GM21390 (cell line): ENCODE measurements at regions not wholly inside any gene's neighbourhood (a gene's known extent, or its start where the extent isn't known, plus 50 kb on each side); places are given as distances from the start of the nearest gene placed in this dataset.
"Not testable (repeated sequence)": the region's sequence is repeated elsewhere in the genome, so short reads cannot be mapped to it uniquely, and the experiment has no call there.

Experiments used
- ATAC-seq: cut with Tn5 transposase; IDR thresholded peaks from one replicate; pipeline ENCODE4 v1.9.1; 2021; ENCODE audit not compliant: unreplicated experiment

DNA sequence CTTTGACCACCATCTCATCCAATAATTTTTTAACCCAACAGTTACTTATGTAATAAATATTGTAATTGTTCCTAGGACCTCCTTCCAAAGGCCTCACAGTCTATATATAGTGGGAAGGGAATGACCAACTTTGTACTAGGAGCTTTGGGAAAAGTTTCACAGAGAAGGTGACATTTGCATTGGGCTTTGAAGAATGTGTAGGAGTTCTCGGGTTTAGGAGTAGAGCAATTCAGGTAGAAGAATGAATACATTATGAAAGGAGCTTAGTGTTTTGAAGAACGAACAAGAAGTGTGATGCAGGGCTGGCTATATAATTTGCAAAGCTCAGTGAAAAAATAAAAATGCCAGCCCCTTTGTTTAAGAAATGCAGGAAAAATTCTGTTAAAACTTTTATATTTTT, 330.4 kb upstream of the DEPDC1 start:
- ATAC-seq = no peak

- ATAC-seq = no peak
Measured at GRCh38 chr1:68828013-68828412, 331.1 kb upstream of the DEPDC1 start.

GRCh38 chr1:68831281-68831680, 334.4 kb upstream of the DEPDC1 start:
- no peak for ATAC-seq

DNA sequence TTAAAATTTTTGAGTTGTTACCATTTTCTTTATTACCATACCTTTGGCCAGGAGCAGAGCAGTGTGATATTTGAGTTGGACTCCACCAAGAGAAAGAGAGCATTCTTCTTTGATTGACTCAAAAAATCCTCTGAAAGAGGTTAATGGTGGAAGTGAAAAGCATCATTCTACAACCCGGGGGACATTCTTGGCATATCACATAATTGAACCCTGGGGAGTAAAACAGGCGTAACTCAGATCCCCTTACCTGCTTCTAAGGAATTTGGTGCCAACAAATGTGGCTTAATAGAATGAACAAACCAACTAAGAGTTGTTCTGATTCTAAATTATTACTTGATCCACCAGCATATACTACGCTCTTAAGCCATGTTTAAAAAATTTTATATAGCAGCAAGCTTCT, 351.1 kb upstream of the DEPDC1 start:
- ATAC-seq = no peak

- ATAC-seq = no peak
Measured at GRCh38 chr1:68868606-68869005, 371.7 kb upstream of the DEPDC1 start.

- ATAC-seq = no peak
Measured at GRCh38 chr1:68873144-68873543, 376.3 kb upstream of the DEPDC1 start.

DNA sequence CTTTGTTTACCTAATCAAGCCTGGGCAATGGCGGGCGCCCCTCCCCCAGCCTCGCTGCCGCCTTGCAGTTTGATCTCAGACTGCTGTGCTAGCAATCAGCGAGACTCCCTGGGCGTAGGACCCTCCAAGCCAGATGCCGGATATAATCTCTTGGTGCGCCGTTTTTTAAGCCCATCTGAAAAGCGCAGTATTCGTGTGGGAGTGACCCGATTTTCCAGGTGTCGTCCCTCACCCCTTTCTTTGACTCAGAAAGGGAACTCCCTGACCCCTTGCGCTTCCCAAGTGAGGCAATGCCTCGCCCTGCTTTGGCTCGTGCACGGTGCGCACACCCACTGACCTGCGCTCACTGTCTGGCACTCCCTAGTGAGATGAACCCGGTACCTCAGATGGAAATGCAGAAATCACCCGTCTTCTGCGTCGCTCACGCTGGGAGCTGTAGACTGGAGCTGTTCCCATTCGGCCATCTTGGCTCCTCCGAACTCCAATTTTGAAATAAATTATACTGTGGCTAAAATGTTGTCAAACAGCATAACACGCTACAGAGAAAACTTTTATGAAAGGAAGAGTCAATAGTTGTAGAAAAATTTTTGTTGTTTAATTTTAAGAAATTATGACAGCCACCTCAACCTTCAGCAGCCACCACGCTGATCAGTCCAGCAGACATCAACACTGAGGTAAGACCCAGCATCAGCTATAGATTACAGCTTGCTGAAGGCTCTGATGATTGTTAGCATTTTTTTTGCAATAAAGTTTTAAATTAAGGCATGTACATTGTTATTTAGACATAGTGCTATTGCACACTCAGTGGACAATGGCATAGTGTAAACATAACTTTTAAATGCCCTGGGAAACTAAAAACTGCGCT, 384.7 kb upstream of the DEPDC1 start:
- ATAC-seq = not testable (repeated sequence)

DNA sequence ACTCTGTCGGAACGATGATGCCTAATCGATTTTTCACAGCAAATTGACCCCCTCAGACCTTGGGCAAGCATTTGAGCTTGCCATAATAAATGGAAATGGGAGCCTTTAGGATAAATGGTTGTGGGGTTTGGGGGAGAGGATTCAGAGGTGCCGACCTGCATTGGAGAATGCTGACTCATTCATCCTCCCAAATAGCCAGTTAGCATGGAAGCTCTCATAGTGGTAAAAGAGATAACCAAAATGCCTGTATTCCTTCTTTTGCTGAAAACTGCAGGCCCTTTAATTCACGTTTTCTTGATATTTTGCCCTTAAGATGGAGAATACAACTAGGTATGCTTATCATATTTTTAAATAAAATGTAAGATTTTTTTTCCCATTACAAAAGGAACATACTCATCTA, 392.6 kb upstream of the DEPDC1 start:
- no peak for ATAC-seq

DNA sequence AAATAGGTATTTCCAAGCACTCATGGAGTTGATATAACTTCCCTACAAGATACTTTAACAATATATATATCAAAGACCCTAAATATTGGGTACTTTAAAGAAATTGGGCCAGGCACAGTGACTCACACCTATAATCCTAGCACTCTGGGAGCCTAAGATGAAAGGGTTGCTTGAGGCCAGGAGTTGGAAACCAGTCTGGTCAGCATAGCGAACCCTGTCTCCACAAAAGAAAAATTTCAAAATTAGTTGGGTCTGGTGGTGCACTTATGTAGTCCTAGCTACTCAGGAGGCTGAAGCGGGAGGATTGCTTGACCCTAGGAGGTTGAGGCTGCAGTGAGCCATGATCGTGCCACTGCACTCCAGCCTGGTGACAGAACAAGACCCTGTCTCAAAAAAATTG, 393.9 kb upstream of the DEPDC1 start:
- no peak for ATAC-seq

DNA sequence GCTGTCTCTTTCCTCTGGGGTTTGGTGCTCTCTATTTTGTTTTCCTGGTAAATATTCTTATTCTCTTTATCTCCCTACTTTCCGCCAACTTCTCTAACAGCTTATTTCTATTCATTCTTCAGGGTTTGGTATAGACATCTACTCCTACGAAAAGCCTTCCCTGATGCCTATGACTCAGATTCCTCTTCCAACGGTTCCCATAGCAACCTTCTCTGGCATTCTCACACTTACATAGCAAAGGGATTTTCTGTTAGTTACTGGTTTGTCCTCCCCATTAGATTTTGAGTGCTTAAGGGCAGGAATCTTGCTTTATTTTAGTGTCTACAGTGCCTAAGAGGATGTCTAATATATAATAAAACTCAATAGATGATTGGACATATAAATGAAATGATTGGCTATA, 407.6 kb upstream of the DEPDC1 start:
- ATAC-seq = no peak

DNA sequence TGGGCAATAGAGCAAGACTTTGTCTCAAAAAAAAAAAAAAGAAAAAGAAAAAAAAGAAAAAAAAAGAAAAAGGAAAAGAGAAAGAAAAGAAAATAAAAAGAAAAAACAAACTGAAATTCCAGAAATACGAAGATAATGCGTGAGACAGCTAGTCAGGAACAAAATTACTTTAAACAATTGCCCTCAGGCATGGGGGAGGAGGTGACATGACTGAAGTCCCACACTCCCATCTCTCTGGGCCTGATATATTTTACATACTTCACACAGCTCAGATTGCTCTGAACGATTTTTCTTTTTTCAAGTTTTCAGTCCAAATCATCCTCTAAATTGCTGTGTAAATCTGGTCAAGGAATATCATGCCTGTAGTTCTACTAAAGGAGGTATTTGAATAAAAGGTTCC, 409.5 kb upstream of the DEPDC1 start:
- no peak for ATAC-seq

DNA sequence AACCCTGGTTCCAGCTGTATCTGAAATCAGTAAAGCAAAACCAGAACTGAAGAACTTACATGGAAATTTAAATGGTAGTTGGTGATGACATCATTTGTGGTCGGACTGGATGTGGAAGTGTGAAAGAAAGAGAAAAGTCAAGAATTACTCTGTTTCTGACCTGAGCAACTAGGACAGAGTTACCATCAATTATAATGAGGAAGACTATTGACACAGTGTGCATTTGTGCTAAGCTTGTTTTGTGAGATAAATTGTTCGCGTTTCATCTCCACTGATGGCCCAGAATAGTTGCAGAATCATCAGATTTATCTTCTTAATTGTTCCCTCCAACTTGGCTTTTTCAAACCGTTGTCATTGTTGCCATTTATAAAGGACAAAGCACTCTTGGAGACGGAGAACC, 410.6 kb upstream of the DEPDC1 start:
- ATAC-seq = no peak

- no peak for ATAC-seq
Measured at GRCh38 chr1:68908316-68908715, 411.4 kb upstream of the DEPDC1 start.

DNA sequence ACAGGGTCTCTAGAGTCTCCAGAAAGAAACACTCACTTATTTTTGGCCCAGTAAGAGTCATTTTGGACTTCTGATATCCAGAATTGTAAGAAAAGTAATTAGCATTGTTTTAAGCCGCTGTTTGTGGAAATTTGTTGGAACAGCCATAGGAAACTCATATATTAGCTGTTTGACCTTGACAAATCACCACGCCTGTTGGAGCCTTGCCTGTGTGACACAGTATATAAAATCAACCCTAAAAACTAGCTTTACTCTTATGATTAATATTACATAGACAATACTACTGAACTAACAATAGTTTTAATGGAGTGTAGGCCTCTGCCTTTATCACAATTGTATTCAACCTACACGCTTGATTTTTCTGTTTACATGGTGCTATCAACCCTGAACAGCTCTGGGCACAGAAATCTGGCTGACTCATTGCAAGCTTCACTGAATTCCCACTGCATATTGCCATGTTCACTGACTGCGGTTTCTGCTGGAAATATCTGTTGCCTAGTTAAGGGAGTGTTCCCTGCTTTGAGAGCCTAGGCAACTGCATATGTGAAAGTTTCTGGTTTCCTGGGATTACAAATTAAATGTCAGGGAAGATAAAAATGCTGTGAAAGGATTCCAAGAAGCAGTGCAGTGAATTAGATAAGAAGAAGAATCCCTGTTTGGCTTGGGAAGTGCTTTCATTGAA, 419.5 kb upstream of the DEPDC1 start:
- no peak for ATAC-seq

DNA sequence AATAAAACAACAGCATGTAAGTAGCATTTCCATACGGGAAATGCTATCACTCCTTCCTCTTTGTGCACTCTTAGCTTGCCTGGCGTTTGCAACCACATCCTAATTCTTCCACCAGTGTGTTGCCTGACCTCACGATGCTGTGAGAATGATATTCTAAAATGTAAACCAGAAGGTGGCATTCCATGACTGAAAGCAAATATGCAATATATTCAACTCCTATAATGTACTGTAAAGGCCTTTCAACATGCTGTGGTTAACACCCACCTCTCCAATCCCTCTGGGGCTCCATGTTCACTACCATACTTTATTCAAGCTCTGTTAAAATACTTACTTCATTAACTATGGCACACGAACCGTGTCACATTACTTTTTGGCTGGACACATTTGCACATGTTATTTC, 420.6 kb upstream of the DEPDC1 start:
- ATAC-seq = no peak

DNA sequence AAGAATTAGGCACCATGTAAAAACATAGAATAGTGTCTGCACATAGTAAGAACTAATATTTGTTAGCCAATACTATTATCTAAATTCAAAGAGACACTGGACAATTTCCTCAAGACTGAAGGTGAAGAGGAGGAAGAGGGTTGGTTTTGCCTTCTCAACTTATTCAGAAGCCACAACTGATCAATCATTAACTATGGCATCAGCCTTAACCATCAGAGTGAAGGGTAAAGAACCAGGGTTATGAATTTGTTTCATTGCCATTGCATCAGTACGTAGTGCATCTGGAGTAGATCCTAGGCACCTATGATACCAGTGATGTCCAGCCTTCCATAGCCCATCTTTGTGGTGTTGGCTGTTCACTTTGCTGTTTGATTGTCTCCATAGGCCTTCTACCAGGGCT, 421.7 kb upstream of the DEPDC1 start:
- no peak for ATAC-seq

GRCh38 chr1:68919075-68919474, 422.2 kb upstream of the DEPDC1 start:
- no peak for ATAC-seq

DNA sequence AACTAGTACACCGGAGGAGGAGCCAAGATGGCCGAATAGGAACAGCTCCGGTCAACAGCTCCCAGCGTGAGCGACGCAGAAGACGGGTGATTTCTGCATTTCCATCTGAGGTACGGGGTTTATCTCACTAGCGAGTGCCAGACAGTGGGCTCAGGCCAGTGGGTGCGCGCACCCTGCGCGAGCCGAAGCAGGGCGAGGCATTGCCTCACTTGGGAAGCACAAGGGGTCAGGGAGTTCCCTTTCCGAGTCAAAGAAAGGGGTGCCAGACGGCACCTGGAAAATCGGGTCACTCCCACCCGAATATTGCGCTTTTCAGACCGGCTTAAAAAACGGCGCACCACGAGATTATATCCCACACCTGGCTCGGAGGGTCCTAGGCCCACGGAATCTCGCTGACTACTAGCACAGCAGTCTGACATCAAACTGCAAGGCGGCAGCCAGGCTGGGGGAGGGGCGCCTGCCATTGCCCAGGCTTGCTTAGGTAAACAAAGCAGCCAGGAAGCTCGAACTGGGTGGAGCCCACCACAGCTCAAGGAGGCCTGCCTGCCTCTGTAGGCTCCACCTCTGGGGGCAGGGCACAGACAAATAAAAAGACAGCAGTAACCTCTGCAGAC, 426.7 kb upstream of the DEPDC1 start:
- not testable (repeated sequence) for ATAC-seq

GRCh38 chr1:68930101-68930500, 433.2 kb upstream of the DEPDC1 start:
- ATAC-seq = no peak

DNA sequence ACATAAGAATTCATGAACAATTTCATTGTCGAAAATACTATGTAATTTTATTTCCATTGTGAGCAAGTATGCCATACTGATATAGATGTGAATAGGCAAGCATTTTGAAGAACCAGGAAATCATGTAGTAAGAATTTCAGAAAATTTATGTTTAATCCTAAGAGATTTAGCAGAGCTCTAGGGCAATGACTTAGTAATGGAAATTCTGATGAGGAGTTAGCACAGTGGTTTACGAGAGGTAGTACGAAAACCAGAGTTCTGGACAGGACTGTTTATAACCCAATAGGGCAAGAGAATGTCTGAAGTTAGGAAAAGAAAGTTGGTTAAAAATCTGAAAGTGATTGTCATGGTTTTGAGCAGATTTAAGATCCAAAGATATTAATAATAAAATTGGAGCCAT, 439.6 kb upstream of the DEPDC1 start:
- ATAC-seq = no peak

DNA sequence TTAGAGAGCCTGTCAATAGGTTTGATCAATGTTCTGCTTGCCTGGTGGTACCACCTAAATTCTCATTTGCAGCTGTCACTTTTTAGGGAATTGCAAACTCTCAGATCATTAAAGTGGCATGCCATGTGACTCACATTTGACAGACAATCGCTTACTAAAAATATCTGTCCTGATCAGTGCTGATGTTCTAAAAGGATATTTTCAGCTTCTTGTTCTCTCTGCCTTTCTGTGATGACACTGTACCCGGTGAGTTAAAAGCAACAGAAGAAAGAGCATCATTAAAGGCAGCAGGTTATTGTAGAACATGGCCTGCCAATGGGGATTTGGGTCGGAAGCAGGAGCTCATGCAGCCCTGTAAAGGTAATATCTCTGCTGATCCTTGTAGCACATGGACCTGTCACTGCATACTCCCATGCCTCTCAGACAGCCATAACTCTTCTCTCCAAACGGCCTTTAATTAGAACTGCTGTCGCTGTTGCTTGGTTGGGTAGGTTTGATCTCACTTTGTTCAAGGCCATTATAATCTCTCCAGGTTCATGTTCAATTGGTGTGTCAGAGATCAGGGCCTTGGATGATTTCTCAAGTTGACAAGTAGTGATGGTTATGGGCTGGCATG, 441.3 kb upstream of the DEPDC1 start:
- no peak for ATAC-seq

- no peak for ATAC-seq
Measured at GRCh38 chr1:68950036-68950435, 453.2 kb upstream of the DEPDC1 start.
